ENCODE measurements at regions not wholly inside any gene's neighbourhood (a gene's known extent, or its start where the extent isn't known, plus 50 kb on each side); places are given as distances from the start of the nearest gene placed in this dataset.

GRCh38 chr6:33874136-33874760, 70.4 kb upstream of the MLN start:
- H3K4me3 ChIP-seq (ENCODE audit: low read depth, low read length) = no peak overlapping the region
- DNase-seq (ENCODE audit: low read depth) = no peak

- no peak overlapping the region for H3K4me3 ChIP-seq (ENCODE audit: low read depth, low read length)
- DNase-seq (ENCODE audit: low read depth) = no peak
Observed at GRCh38 chr6:33872761-33873160, 69.0 kb upstream of the MLN start.

- no peak for DNase-seq (ENCODE audit: low read depth)
- H3K4me3 ChIP-seq (ENCODE audit: low read depth, low read length) = no peak overlapping the region
Observed at GRCh38 chr6:33869826-33870423, 66.1 kb upstream of the MLN start.

- no peak for DNase-seq (ENCODE audit: low read depth)
- no peak overlapping the region for H3K4me3 ChIP-seq (ENCODE audit: low read depth, low read length)
Observed at GRCh38 chr6:33869121-33869520, 65.3 kb upstream of the MLN start.

- no peak for DNase-seq (ENCODE audit: low read depth)
- no peak overlapping the region for H3K4me3 ChIP-seq (ENCODE audit: low read depth, low read length)
Observed at GRCh38 chr6:33868141-33868540, 64.3 kb upstream of the MLN start.

- no peak for DNase-seq (ENCODE audit: low read depth)
- no peak overlapping the region for H3K4me3 ChIP-seq (ENCODE audit: low read depth, low read length)
Observed at GRCh38 chr6:33865478-33866077, 61.8 kb upstream of the MLN start.

- no peak overlapping the region for H3K4me3 ChIP-seq (ENCODE audit: low read depth, low read length)
- no peak for DNase-seq (ENCODE audit: low read depth)
Observed at GRCh38 chr6:33863723-33864440, 60.1 kb upstream of the MLN start.

- no peak overlapping the region for H3K4me3 ChIP-seq (ENCODE audit: low read depth, low read length)
- DNase-seq (ENCODE audit: low read depth) = no peak
Observed at GRCh38 chr6:33863084-33863483, 59.3 kb upstream of the MLN start.

- DNase-seq (ENCODE audit: low read depth) = no peak
- H3K4me3 ChIP-seq (ENCODE audit: low read depth, low read length) = no peak overlapping the region
Observed at GRCh38 chr6:33862536-33862935, 58.7 kb upstream of the MLN start.

- H3K4me3 ChIP-seq (ENCODE audit: low read depth, low read length) = no peak overlapping the region
- DNase-seq (ENCODE audit: low read depth) = no peak
Observed at GRCh38 chr6:33861722-33862121, 57.9 kb upstream of the MLN start.

- peak; percentile 20 for DNase-seq (ENCODE audit: low read depth)
- no peak overlapping the region for H3K4me3 ChIP-seq (ENCODE audit: low read depth, low read length)
Observed at GRCh38 chr6:33860706-33861474, 57.1 kb upstream of the MLN start.

GRCh38 chr6:33860006-33860405, 56.2 kb upstream of the MLN start:
- H3K4me3 ChIP-seq (ENCODE audit: low read depth, low read length) = no peak overlapping the region
- DNase-seq (ENCODE audit: low read depth) = no peak

- DNase-seq (ENCODE audit: low read depth) = no peak
- no peak overlapping the region for H3K4me3 ChIP-seq (ENCODE audit: low read depth, low read length)
Observed at GRCh38 chr6:33858804-33859505, 55.2 kb upstream of the MLN start.

- DNase-seq (ENCODE audit: low read depth) = no peak
- no peak overlapping the region for H3K4me3 ChIP-seq (ENCODE audit: low read depth, low read length)
Observed at GRCh38 chr6:33857932-33858475, 54.2 kb upstream of the MLN start.

GRCh38 chr6:33857093-33857931, 53.5 kb upstream of the MLN start:
- no peak overlapping the region for H3K4me3 ChIP-seq (ENCODE audit: low read depth, low read length)
- no peak for DNase-seq (ENCODE audit: low read depth)

- DNase-seq (ENCODE audit: low read depth) = no peak
- no peak overlapping the region for H3K4me3 ChIP-seq (ENCODE audit: low read depth, low read length)
Observed at GRCh38 chr6:33856655-33857054, 52.9 kb upstream of the MLN start.

GRCh38 chr6:33856031-33856590, 52.3 kb upstream of the MLN start:
- no peak overlapping the region for H3K4me3 ChIP-seq (ENCODE audit: low read depth, low read length)
- no peak for DNase-seq (ENCODE audit: low read depth)

GRCh38 chr6:33854572-33855030, 50.8 kb upstream of the MLN start:
- H3K4me3 ChIP-seq (ENCODE audit: low read depth, low read length) = no peak overlapping the region
- DNase-seq (ENCODE audit: low read depth) = no peak
